ENCODE measurements at regions not wholly inside any gene's neighbourhood (a gene's known extent, or its start where the extent isn't known, plus 50 kb on each side); places are given as distances from the start of the nearest gene placed in this dataset.

DNA sequence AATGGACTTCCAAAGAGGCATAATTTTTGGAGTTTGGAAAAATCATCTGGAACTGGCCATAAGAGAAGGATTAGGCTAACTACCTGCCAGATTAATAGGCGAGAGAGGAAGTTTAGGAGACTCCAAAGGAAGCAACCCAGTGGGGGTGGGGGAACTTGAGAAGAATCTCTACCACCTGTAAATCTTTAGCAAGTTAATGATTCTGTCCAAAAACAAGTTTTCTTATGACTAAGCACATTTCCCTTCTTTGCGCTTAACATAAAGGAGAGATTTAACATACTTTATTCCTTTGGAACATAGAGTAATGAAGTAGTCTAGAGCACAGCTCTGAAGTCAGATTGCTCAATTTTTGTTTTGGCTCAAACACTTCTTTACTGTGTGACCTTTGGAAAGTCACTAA, 58.2 kb upstream of the PAPPA start (continued):
- TF ChIP-seq, protein P1, sequence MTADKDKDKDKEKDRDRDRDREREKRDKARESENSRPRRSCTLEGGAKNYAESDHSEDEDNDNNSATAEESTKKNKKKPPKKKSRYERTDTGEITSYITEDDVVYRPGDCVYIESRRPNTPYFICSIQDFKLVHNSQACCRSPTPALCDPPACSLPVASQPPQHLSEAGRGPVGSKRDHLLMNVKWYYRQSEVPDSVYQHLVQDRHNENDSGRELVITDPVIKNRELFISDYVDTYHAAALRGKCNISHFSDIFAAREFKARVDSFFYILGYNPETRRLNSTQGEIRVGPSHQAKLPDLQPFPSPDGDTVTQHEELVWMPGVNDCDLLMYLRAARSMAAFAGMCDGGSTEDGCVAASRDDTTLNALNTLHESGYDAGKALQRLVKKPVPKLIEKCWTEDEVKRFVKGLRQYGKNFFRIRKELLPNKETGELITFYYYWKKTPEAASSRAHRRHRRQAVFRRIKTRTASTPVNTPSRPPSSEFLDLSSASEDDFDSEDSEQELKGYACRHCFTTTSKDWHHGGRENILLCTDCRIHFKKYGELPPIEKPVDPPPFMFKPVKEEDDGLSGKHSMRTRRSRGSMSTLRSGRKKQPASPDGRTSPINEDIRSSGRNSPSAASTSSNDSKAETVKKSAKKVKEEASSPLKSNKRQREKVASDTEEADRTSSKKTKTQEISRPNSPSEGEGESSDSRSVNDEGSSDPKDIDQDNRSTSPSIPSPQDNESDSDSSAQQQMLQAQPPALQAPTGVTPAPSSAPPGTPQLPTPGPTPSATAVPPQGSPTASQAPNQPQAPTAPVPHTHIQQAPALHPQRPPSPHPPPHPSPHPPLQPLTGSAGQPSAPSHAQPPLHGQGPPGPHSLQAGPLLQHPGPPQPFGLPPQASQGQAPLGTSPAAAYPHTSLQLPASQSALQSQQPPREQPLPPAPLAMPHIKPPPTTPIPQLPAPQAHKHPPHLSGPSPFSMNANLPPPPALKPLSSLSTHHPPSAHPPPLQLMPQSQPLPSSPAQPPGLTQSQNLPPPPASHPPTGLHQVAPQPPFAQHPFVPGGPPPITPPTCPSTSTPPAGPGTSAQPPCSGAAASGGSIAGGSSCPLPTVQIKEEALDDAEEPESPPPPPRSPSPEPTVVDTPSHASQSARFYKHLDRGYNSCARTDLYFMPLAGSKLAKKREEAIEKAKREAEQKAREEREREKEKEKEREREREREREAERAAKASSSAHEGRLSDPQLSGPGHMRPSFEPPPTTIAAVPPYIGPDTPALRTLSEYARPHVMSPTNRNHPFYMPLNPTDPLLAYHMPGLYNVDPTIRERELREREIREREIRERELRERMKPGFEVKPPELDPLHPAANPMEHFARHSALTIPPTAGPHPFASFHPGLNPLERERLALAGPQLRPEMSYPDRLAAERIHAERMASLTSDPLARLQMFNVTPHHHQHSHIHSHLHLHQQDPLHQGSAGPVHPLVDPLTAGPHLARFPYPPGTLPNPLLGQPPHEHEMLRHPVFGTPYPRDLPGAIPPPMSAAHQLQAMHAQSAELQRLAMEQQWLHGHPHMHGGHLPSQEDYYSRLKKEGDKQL (CRISPR knock-in tag; IDR thresholded peaks at IDR 0.05; ENCODE audit: low read depth): no peak

DNA sequence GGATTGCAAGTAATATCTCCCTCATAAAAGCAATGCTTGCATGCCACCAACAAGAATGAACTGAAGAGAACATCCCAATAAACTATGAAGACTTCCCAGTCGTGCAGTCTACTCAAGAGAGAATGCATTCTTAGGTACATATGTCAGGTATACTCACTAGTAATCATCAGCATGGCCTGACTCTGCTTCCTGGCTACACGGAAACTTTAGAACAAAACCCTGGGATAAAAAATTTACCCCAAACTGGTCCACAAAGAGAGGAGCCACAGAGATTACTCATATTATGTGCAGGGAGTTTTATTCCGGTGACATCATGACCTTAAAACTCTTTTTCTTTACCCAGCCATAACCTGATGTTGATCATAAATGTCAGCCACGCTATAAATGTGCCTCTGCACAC, 57.5 kb upstream of the PAPPA start:
- H2AFZ ChIP-seq (ENCODE audit: low read length): no peak overlapping the region
- no peaks in the 10 kb centered on the region for H3K4me1 ChIP-seq (ENCODE audit: insufficient read depth, low read length)
- no peaks in the 10 kb centered on the region for H3K79me2 ChIP-seq (ENCODE audit: insufficient read depth, low read length)
- no peak overlapping the region for H3K9ac ChIP-seq (ENCODE audit: insufficient read depth, low read depth, low read length)
- intact Hi-C loops (cut with micrococcal nuclease; ENCODE audit: unreplicated experiment) (no loop called here), in situ Hi-C loops (cut with HindIII; ENCODE audit: extremely low pct_ligation_motif_present, low pct_unique_long_range_greater_than_20kb) (no loop called here)
- no peak for DNase-seq (ENCODE audit: low spot score)
- H3K27me3 ChIP-seq (ENCODE audit: control insufficient read depth in 1 of 2, insufficient read depth in 2 of 2, low read length in 2 of 2): no peaks in the 10 kb centered on the region
- no peaks in the 10 kb centered on the region for H3K9me3 ChIP-seq (ENCODE audit: low read length)
- H3K4me3 ChIP-seq (replicated peaks in 1 of 3; ENCODE audit: insufficient read depth in 1 of 3, low read depth in 2 of 3, low read length in 3 of 3): no peak overlapping the region
- ChIA-PET CTCF (ENCODE audit: low intra/inter-chr PET ratio, low total read pairs) (no interaction called here), POLR2A (no interaction called here)
- no peak for ATAC-seq
- no peak for FAIRE-seq
- no peaks in the 10 kb centered on the region for H3K36me3 ChIP-seq (replicated peaks in 1 of 2; ENCODE audit: control insufficient read depth in 1 of 2, insufficient read depth in 2 of 2, low read length in 2 of 2)
- 4% methylated on average over 4 of the region's 4 CpGs for WGBS (ENCODE audit: low lambda C conversion rate)
- no peaks in the 10 kb centered on the region for H4K20me1 ChIP-seq (ENCODE audit: insufficient read depth, low read length)
- no peak overlapping the region for H3K4me2 ChIP-seq (ENCODE audit: low read depth, low read length)
- no TSS peak for BruUV-seq (replicated peaks)
- H3K27ac ChIP-seq (ENCODE audit: extremely low read length, insufficient read depth, low read length): no peak overlapping the region
- no peak for TF ChIP-seq REPIN1 (CRISPR knock-in tag; IDR thresholded peaks at IDR 0.05; ENCODE audit: borderline replicate concordance, low read depth)
- TF ChIP-seq, protein P2, sequence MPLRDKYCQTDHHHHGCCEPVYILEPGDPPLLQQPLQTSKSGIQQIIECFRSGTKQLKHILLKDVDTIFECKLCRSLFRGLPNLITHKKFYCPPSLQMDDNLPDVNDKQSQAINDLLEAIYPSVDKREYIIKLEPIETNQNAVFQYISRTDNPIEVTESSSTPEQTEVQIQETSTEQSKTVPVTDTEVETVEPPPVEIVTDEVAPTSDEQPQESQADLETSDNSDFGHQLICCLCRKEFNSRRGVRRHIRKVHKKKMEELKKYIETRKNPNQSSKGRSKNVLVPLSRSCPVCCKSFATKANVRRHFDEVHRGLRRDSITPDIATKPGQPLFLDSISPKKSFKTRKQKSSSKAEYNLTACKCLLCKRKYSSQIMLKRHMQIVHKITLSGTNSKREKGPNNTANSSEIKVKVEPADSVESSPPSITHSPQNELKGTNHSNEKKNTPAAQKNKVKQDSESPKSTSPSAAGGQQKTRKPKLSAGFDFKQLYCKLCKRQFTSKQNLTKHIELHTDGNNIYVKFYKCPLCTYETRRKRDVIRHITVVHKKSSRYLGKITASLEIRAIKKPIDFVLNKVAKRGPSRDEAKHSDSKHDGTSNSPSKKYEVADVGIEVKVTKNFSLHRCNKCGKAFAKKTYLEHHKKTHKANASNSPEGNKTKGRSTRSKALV (CRISPR knock-in tag; IDR thresholded peaks at IDR 0.05): no peak
- TF ChIP-seq ZSCAN9 (CRISPR knock-in tag; IDR thresholded peaks at IDR 0.05; ENCODE audit: borderline replicate concordance): no peak
- TF ChIP-seq, protein P3, sequence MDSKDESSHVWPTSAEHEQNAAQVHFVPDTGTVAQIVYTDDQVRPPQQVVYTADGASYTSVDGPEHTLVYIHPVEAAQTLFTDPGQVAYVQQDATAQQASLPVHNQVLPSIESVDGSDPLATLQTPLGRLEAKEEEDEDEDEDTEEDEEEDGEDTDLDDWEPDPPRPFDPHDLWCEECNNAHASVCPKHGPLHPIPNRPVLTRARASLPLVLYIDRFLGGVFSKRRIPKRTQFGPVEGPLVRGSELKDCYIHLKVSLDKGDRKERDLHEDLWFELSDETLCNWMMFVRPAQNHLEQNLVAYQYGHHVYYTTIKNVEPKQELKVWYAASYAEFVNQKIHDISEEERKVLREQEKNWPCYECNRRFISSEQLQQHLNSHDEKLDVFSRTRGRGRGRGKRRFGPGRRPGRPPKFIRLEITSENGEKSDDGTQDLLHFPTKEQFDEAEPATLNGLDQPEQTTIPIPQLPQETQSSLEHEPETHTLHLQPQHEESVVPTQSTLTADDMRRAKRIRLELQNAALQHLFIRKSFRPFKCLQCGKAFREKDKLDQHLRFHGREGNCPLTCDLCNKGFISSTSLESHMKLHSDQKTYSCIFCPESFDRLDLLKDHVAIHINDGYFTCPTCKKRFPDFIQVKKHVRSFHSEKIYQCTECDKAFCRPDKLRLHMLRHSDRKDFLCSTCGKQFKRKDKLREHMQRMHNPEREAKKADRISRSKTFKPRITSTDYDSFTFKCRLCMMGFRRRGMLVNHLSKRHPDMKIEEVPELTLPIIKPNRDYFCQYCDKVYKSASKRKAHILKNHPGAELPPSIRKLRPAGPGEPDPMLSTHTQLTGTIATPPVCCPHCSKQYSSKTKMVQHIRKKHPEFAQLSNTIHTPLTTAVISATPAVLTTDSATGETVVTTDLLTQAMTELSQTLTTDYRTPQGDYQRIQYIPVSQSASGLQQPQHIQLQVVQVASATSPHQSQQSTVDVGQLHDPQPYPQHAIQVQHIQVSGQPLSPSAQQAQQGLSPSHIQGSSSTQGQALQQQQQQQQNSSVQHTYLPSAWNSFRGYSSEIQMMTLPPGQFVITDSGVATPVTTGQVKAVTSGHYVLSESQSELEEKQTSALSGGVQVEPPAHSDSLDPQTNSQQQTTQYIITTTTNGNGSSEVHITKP (CRISPR knock-in tag; IDR thresholded peaks at IDR 0.05; ENCODE audit: low read depth): no peak
- no peak for TF ChIP-seq PHF21A (CRISPR knock-in tag; IDR thresholded peaks at IDR 0.05)
- no peak for TF ChIP-seq RELA (CRISPR knock-in tag; IDR thresholded peaks at IDR 0.05)
- no peak for TF ChIP-seq ZFP82 (CRISPR knock-in tag; IDR thresholded peaks at IDR 0.05; ENCODE audit: borderline replicate concordance)
- no peak for TF ChIP-seq ZNF678 (CRISPR knock-in tag; IDR thresholded peaks at IDR 0.05)
- no peak for TF ChIP-seq POLR2AphosphoS2 (IDR thresholded peaks at IDR 0.05; ENCODE audit: low read depth, low read length)
- TF ChIP-seq NR2F2 (IDR thresholded peaks at IDR 0.05; ENCODE audit: borderline replicate concordance, low read depth): no peak
- no peak for TF ChIP-seq ZNF296 (CRISPR knock-in tag; conservative IDR thresholded peaks at IDR 0.05)
- TF ChIP-seq SIN3A (IDR thresholded peaks at IDR 0.05; ENCODE audit: borderline replicate concordance, low read depth, low read length): no peak
- TF ChIP-seq SP2 (CRISPR knock-in tag; IDR thresholded peaks at IDR 0.05): no peak
